Nephron progenitor cell (in vitro differentiated cells): ENCODE measurements at regions not wholly inside any gene's neighbourhood (a gene's known extent, or its start where the extent isn't known, plus 50 kb on each side); places are given as distances from the start of the nearest gene placed in this dataset.

Source experiments
- DNase-seq: peaks from one replicate; pipeline ENCODE4 v3.0.0; 2021
- H3K27ac Mint-ChIP-seq: 2 replicates; pipeline ENCODE4 v1.8.0; 2021; ENCODE audit warnings: mild to moderate bottlenecking, moderate library complexity, mixed read lengths
- H3K27me3 Mint-ChIP-seq: 2 replicates; pipeline ENCODE4 v1.8.0; 2021; ENCODE audit warnings: mild to moderate bottlenecking, low read depth, mixed read lengths; ENCODE audit not compliant: poor library complexity
- H3K36me3 Mint-ChIP-seq: 2 replicates; pipeline ENCODE4 v1.8.0; 2021; ENCODE audit warnings: low read depth, mixed read lengths
- H3K4me1 Mint-ChIP-seq: 2 replicates; pipeline ENCODE4 v1.8.0; 2021; ENCODE audit warnings: mixed read lengths
- H3K4me3 Mint-ChIP-seq: 2 replicates; pipeline ENCODE4 v1.8.0; 2021; ENCODE audit warnings: mild to moderate bottlenecking, moderate library complexity, mixed read lengths
- H3K9me3 Mint-ChIP-seq: 2 replicates; pipeline ENCODE4 v1.8.0; 2021; ENCODE audit warnings: mild to moderate bottlenecking, moderate library complexity, mixed read lengths
- CTCF ChIP-seq: fragments of 200-600 bp; sonication (generic); IDR thresholded peaks from 2 replicates; pipeline ENCODE4 v1.5.0; 2021; ENCODE audit warnings: antibody characterized with exemption

GRCh38 chr1:204809488-204809887, 61.2 kb upstream of the NFASC start:
- Mint-ChIP-seq H3K27me3 (peaks cover 23% of the 10 kb centered on the region), H3K4me1 (peaks cover 6% of the 10 kb centered on the region), H3K9me3 (no peaks in the 10 kb centered on the region), H3K36me3 (no peaks in the 10 kb centered on the region), H3K27ac (no peak overlapping the region), H3K4me3 (no peak overlapping the region)
- TF ChIP-seq CTCF: no peak
- no peak for DNase-seq

DNA sequence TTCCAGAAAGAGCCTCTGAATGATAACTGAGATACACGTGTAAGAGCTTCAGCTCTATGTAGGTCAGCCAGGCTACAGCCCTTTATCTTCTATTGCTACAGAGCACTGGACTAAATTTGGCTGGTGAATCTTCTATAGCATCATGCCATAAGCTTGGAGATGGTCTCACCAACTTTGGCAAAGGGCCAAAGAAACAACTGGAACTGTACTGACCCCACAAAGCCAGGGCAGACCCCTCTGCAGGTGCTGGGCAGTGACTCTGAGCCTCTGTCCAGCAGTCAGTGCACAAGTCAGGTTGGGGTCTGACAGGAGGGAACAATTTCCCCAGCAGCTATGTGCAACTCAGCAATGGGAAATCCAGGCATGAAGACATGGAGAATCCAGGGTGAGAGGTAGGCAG, 57.8 kb upstream of the NFASC start:
- peaks cover 22% of the 10 kb centered on the region for H3K27me3 Mint-ChIP-seq
- no peak for TF ChIP-seq CTCF
- H3K4me3 Mint-ChIP-seq: no peak overlapping the region
- no peak overlapping the region for H3K27ac Mint-ChIP-seq
- H3K36me3 Mint-ChIP-seq: no peaks in the 10 kb centered on the region
- peaks cover 5% of the 10 kb centered on the region for H3K4me1 Mint-ChIP-seq
- H3K9me3 Mint-ChIP-seq: no peaks in the 10 kb centered on the region
- DNase-seq: no peak

DNA sequence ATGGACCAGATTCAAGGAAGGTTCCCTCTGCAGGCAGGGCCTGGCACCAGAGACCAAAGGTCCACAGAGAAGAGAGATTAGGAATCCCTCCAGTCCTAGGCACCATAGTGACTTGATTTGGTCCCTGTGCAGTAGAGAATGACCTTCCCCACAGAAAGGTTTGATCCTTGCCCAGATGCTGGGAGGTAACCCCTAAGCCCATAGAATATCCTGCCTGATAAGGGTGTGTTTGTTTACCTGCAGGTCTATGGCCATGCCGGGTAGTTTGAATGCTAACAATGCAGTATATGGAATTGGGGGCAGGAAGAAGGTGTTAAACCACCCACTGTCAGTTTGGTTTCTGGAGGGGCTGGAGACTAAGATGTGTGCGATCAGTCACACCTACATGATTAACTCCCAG, 57.1 kb upstream of the NFASC start:
- no peak for TF ChIP-seq CTCF
- Mint-ChIP-seq H3K27ac (no peak overlapping the region), H3K27me3 (peaks cover 26% of the 10 kb centered on the region), H3K9me3 (no peaks in the 10 kb centered on the region), H3K4me1 (no peaks in the 10 kb centered on the region), H3K36me3 (no peaks in the 10 kb centered on the region), H3K4me3 (no peak overlapping the region)
- no peak for DNase-seq

- H3K27me3 Mint-ChIP-seq: peaks cover 34% of the 10 kb centered on the region
- TF ChIP-seq CTCF: no peak
- no peak for DNase-seq
- no peaks in the 10 kb centered on the region for H3K9me3 Mint-ChIP-seq
- no peak overlapping the region for H3K4me3 Mint-ChIP-seq
- H3K4me1 Mint-ChIP-seq: no peaks in the 10 kb centered on the region
- H3K27ac Mint-ChIP-seq: no peak overlapping the region
- H3K36me3 Mint-ChIP-seq: no peaks in the 10 kb centered on the region
Measured at GRCh38 chr1:204814166-204814884, 56.3 kb upstream of the NFASC start.

DNA sequence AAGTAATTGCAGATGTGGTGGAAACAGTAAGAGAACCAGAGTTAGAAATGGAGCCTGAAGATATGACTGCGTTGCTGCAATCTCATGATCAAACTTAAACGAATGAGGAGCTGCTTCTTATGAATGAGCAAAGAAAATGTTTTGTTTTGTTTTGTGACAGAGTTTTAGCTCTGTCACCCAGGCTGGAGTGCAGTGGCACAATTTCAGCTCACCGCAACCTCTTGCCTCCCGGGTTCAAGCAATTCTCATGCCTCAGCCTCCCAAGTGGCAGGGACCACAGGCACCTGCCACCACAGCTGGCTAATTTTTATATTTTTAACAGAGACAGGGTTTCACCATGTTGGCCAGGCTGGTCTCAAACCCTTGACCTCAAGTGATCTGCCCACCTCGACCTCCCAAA, 53.3 kb upstream of the NFASC start:
- Mint-ChIP-seq H3K9me3 (no peaks in the 10 kb centered on the region), H3K27me3 (peaks cover 39% of the 10 kb centered on the region), H3K4me3 (no peak overlapping the region), H3K36me3 (no peaks in the 10 kb centered on the region), H3K4me1 (no peaks in the 10 kb centered on the region), H3K27ac (no peak overlapping the region)
- TF ChIP-seq CTCF: no peak
- no peak for DNase-seq

DNA sequence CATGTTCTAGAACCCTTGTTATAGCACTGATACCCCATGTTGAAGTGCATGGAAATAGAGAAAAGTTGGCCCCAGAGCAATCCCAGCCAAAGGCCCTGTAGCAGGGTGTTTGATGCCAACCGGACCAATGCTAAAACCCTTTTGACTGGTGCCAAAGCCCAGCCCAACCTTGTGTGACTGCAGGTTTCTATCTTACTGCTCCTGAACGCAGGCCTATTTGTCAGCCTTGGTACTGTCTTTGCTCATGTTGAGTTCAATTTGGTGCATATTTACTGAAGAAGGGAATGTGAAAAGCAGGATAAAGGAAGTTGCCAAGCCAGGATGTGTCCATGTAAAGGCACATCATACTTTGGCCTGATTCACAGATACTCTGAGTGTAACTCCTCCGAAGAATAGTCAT, 51.7 kb upstream of the NFASC start:
- Mint-ChIP-seq H3K27me3 (peaks cover 48% of the 10 kb centered on the region), H3K4me1 (no peaks in the 10 kb centered on the region), H3K9me3 (no peaks in the 10 kb centered on the region), H3K27ac (no peak overlapping the region), H3K4me3 (no peak overlapping the region), H3K36me3 (no peaks in the 10 kb centered on the region)
- TF ChIP-seq CTCF: no peak
- DNase-seq: no peak
